HEK293 (cell line): ENCODE measurements at regions not wholly inside any gene's neighbourhood (a gene's known extent, or its start where the extent isn't known, plus 50 kb on each side); places are given as distances from the start of the nearest gene placed in this dataset.

ENCODE experiments used
- REPIN1 ChIP-seq: fragments of 450-650 bp; formaldehyde crosslinking; IDR thresholded peaks from 2 replicates; pipeline ENCODE4 v1.5.1; 2017; ENCODE audit warnings: missing biosample characterization, missing genetic modification characterization, low read depth
- SCRT1 ChIP-seq: fragments of 450-650 bp; formaldehyde crosslinking; IDR thresholded peaks from 2 replicates; pipeline ENCODE4 v1.5.1; 2016; ENCODE audit warnings: missing biosample characterization, missing genetic modification characterization, borderline replicate concordance
- SP7 ChIP-seq: fragments of 450-650 bp; formaldehyde crosslinking; IDR thresholded peaks from 2 replicates; pipeline ENCODE4 v1.5.1; 2016; ENCODE audit warnings: missing biosample characterization, missing genetic modification characterization
- ZNF140 ChIP-seq: fragments of 450-650 bp; formaldehyde crosslinking; IDR thresholded peaks from 2 replicates; pipeline ENCODE4 v1.5.1; 2016; ENCODE audit warnings: missing biosample characterization, missing genetic modification characterization
- ZNF221 ChIP-seq: fragments of 450-650 bp; formaldehyde crosslinking; IDR thresholded peaks from 2 replicates; pipeline ENCODE4 v1.5.1; 2017; ENCODE audit warnings: missing biosample characterization, missing genetic modification characterization, borderline replicate concordance
- ZNF223 ChIP-seq: fragments of 450-650 bp; formaldehyde crosslinking; IDR thresholded peaks from 2 replicates; pipeline ENCODE4 v1.5.1; 2016; ENCODE audit warnings: missing biosample characterization, missing genetic modification characterization
- ZNF23 ChIP-seq: fragments of 450-650 bp; formaldehyde crosslinking; IDR thresholded peaks from 2 replicates; pipeline ENCODE4 v1.5.1; 2016; ENCODE audit warnings: missing biosample characterization, missing genetic modification characterization, borderline replicate concordance
- ZNF248 ChIP-seq: fragments of 450-650 bp; formaldehyde crosslinking; IDR thresholded peaks from 2 replicates; pipeline ENCODE4 v1.5.1; 2017; ENCODE audit warnings: missing biosample characterization, missing genetic modification characterization
- ZNF350 ChIP-seq: fragments of 450-650 bp; formaldehyde crosslinking; IDR thresholded peaks from 2 replicates; pipeline ENCODE4 v1.5.0; 2017; ENCODE audit warnings: missing biosample characterization, mild to moderate bottlenecking, missing genetic modification characterization
- ZNF37A ChIP-seq: fragments of 450-650 bp; IDR thresholded peaks from 2 replicates; pipeline ENCODE4 v1.5.1; 2018; ENCODE audit warnings: missing biosample characterization, missing genetic modification characterization
- ZNF560 ChIP-seq: fragments of 450-650 bp; formaldehyde crosslinking; IDR thresholded peaks from 2 replicates; pipeline ENCODE4 v1.5.1; 2017; ENCODE audit warnings: missing biosample characterization, missing genetic modification characterization, borderline replicate concordance
- ZNF561 ChIP-seq: fragments of 450-650 bp; IDR thresholded peaks from 2 replicates; pipeline ENCODE4 v1.5.1; 2018; ENCODE audit warnings: missing biosample characterization, missing genetic modification characterization, borderline replicate concordance
- ZNF624 ChIP-seq: fragments of 450-650 bp; formaldehyde crosslinking; IDR thresholded peaks from 2 replicates; pipeline ENCODE4 v1.5.1; 2017; ENCODE audit warnings: missing biosample characterization, missing genetic modification characterization
- ZNF629 ChIP-seq: fragments of 450-650 bp; formaldehyde crosslinking; IDR thresholded peaks from 2 replicates; pipeline ENCODE4 v1.5.1; 2017; ENCODE audit warnings: missing biosample characterization, missing genetic modification characterization
- ZNF785 ChIP-seq: fragments of 450-650 bp; formaldehyde crosslinking; IDR thresholded peaks from 2 replicates; pipeline ENCODE4 v1.5.1; 2016; ENCODE audit warnings: missing biosample characterization, missing genetic modification characterization
- TF ChIP-seq, protein P1 (sequence below): fragments of 450-650 bp; formaldehyde crosslinking; IDR thresholded peaks from 2 replicates; pipeline ENCODE4 v1.5.1; 2016; ENCODE audit warnings: missing biosample characterization, missing genetic modification characterization, borderline replicate concordance
- TF ChIP-seq, protein P2 (sequence below): fragments of 450-650 bp; formaldehyde crosslinking; IDR thresholded peaks from 2 replicates; pipeline ENCODE4 v1.5.1; 2016; ENCODE audit warnings: missing biosample characterization, missing genetic modification characterization
- TF ChIP-seq, protein P3 (sequence below): fragments of 450-650 bp; formaldehyde crosslinking; IDR thresholded peaks from 2 replicates; pipeline ENCODE4 v1.5.1; 2016; ENCODE audit warnings: missing biosample characterization, missing genetic modification characterization
- TF ChIP-seq, protein P4 (sequence below): fragments of 450-650 bp; formaldehyde crosslinking; IDR thresholded peaks from 2 replicates; pipeline ENCODE4 v1.5.1; 2016; ENCODE audit warnings: missing biosample characterization, missing genetic modification characterization
- TF ChIP-seq, protein P5 (sequence below): fragments of 450-650 bp; formaldehyde crosslinking; conservative IDR thresholded peaks from 2 replicates; pipeline ENCODE4 v1.5.1; 2016; ENCODE audit warnings: low read depth, missing biosample characterization, missing genetic modification characterization
- TF ChIP-seq, protein P6 (sequence below): fragments of 450-650 bp; formaldehyde crosslinking; conservative IDR thresholded peaks from 2 replicates; pipeline ENCODE4 v1.5.1; 2016; ENCODE audit warnings: low read depth, missing biosample characterization, missing genetic modification characterization

DNA sequence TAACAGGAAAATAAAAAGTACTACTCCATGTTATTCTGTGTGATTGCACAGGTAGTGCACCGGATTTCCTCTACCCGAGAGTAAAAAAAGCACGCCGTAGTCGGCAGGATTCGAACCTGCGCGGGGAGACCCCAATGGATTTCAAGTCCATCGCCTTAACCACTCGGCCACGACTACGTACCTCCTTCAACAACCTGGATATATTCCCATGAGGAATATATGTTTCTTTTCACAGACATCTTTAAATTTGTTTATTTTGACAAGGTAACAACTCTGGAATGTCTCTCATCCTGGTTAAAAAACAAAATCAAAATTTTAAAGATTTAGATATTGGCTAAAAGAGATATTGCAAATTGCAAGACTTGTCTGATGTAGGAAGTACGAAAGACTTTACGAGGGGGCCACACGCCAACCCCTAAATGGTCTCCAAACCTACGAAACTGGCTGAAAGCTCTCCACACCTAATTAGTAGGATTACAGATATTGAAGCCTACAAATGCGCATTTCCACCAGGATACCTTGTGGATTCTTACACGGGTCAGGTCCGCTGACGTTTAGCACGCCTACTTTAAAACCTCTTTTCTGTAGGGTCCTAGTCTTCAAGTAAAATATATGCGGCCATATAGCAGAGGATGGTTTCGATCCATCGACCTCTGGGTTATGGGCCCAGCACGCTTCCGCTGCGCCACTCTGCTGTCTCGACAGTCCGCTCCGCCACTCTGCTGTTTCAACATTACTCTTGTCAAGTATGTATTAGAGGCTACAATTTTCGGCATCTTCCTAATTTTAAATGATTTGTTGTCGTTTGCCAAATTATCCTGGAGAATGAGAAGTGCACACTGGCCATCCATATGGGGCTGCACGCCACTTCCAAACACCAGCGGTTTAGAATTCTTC lies 52.2 kb upstream of the BTN3A2 start (continued):
- peak; percentile 47; the same call in 1 of the 2 replicates for TF ChIP-seq ZNF561 (tag by site-specific recombination)
- TF ChIP-seq, protein P1, sequence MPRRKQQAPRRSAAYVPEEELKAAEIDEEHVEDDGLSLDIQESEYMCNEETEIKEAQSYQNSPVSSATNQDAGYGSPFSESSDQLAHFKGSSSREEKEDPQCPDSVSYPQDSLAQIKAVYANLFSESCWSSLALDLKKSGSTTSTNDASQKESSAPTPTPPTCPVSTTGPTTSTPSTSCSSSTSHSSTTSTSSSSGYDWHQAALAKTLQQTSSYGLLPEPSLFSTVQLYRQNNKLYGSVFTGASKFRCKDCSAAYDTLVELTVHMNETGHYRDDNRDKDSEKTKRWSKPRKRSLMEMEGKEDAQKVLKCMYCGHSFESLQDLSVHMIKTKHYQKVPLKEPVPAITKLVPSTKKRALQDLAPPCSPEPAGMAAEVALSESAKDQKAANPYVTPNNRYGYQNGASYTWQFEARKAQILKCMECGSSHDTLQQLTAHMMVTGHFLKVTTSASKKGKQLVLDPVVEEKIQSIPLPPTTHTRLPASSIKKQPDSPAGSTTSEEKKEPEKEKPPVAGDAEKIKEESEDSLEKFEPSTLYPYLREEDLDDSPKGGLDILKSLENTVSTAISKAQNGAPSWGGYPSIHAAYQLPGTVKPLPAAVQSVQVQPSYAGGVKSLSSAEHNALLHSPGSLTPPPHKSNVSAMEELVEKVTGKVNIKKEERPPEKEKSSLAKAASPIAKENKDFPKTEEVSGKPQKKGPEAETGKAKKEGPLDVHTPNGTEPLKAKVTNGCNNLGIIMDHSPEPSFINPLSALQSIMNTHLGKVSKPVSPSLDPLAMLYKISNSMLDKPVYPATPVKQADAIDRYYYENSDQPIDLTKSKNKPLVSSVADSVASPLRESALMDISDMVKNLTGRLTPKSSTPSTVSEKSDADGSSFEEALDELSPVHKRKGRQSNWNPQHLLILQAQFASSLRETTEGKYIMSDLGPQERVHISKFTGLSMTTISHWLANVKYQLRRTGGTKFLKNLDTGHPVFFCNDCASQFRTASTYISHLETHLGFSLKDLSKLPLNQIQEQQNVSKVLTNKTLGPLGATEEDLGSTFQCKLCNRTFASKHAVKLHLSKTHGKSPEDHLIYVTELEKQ (tag by site-specific recombination) = no peak; the same call in 1 of the 2 replicates
- no peak for TF ChIP-seq REPIN1 (tag by site-specific recombination)
- TF ChIP-seq SP7 (tag by site-specific recombination) = peak; percentile 78
- TF ChIP-seq ZNF350 (tag by site-specific recombination) = no peak
- TF ChIP-seq SCRT1 (tag by site-specific recombination) = no peak
- TF ChIP-seq ZNF221 (tag by site-specific recombination) = 0 out of 2 replicates have a peak, but pooled peaks have one; percentile 42
- TF ChIP-seq ZNF23 (tag by site-specific recombination) = no peak
- TF ChIP-seq, protein P2, sequence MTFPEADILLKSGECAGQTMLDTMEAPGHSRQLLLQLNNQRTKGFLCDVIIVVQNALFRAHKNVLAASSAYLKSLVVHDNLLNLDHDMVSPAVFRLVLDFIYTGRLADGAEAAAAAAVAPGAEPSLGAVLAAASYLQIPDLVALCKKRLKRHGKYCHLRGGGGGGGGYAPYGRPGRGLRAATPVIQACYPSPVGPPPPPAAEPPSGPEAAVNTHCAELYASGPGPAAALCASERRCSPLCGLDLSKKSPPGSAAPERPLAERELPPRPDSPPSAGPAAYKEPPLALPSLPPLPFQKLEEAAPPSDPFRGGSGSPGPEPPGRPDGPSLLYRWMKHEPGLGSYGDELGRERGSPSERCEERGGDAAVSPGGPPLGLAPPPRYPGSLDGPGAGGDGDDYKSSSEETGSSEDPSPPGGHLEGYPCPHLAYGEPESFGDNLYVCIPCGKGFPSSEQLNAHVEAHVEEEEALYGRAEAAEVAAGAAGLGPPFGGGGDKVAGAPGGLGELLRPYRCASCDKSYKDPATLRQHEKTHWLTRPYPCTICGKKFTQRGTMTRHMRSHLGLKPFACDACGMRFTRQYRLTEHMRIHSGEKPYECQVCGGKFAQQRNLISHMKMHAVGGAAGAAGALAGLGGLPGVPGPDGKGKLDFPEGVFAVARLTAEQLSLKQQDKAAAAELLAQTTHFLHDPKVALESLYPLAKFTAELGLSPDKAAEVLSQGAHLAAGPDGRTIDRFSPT = no peak
- no peak for TF ChIP-seq ZNF560 (tag by site-specific recombination)
- TF ChIP-seq ZNF248 = no peak
- TF ChIP-seq, protein P3, sequence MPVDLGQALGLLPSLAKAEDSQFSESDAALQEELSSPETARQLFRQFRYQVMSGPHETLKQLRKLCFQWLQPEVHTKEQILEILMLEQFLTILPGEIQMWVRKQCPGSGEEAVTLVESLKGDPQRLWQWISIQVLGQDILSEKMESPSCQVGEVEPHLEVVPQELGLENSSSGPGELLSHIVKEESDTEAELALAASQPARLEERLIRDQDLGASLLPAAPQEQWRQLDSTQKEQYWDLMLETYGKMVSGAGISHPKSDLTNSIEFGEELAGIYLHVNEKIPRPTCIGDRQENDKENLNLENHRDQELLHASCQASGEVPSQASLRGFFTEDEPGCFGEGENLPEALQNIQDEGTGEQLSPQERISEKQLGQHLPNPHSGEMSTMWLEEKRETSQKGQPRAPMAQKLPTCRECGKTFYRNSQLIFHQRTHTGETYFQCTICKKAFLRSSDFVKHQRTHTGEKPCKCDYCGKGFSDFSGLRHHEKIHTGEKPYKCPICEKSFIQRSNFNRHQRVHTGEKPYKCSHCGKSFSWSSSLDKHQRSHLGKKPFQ (tag by site-specific recombination) = no peak
- TF ChIP-seq ZNF223 (tag by site-specific recombination) = no peak
- peak; percentile 73 for TF ChIP-seq ZNF629 (tag by site-specific recombination)
- no peak for TF ChIP-seq ZNF37A (tag by site-specific recombination)
- TF ChIP-seq ZNF140 (tag by site-specific recombination) = no peak
- TF ChIP-seq, protein P4, sequence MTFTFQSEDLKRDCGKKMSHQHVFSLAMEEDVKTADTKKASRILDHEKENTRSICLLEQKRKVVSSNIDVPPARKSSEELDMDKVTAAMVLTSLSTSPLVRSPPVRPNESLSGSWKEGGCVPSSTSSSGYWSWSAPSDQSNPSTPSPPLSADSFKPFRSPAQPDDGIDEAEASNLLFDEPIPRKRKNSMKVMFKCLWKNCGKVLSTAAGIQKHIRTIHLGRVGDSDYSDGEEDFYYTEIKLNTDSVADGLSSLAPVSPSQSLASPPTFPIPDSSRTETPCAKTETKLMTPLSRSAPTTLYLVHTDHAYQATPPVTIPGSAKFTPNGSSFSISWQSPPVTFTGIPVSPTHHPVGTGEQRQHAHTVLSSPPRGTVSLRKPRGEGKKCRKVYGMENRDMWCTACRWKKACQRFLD (tag by site-specific recombination) = no peak
- TF ChIP-seq ZNF624 = no peak
- no peak for TF ChIP-seq ZNF785 (tag by site-specific recombination)
- TF ChIP-seq, protein P5, sequence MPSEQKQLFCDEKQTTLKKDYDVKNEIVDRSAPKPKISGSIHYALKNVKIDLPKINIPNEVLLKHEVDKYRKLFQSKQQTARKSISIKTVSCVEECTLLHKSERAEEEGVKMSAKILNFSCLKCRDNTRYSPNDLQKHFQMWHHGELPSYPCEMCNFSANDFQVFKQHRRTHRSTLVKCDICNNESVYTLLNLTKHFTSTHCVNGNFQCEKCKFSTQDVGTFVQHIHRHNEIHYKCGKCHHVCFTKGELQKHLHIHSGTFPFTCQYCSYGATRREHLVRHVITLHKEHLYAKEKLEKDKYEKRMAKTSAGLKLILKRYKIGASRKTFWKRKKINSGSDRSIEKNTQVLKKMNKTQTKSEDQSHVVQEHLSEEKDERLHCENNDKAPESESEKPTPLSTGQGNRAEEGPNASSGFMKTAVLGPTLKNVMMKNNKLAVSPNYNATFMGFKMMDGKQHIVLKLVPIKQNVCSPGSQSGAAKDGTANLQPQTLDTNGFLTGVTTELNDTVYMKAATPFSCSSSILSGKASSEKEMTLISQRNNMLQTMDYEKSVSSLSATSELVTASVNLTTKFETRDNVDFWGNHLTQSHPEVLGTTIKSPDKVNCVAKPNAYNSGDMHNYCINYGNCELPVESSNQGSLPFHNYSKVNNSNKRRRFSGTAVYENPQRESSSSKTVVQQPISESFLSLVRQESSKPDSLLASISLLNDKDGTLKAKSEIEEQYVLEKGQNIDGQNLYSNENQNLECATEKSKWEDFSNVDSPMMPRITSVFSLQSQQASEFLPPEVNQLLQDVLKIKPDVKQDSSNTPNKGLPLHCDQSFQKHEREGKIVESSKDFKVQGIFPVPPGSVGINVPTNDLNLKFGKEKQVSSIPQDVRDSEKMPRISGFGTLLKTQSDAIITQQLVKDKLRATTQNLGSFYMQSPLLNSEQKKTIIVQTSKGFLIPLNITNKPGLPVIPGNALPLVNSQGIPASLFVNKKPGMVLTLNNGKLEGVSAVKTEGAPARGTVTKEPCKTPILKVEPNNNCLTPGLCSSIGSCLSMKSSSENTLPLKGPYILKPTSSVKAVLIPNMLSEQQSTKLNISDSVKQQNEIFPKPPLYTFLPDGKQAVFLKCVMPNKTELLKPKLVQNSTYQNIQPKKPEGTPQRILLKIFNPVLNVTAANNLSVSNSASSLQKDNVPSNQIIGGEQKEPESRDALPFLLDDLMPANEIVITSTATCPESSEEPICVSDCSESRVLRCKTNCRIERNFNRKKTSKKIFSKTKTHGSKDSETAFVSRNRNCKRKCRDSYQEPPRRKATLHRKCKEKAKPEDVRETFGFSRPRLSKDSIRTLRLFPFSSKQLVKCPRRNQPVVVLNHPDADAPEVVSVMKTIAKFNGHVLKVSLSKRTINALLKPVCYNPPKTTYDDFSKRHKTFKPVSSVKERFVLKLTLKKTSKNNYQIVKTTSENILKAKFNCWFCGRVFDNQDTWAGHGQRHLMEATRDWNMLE (tag by site-specific recombination) = no peak
- TF ChIP-seq, protein P6, sequence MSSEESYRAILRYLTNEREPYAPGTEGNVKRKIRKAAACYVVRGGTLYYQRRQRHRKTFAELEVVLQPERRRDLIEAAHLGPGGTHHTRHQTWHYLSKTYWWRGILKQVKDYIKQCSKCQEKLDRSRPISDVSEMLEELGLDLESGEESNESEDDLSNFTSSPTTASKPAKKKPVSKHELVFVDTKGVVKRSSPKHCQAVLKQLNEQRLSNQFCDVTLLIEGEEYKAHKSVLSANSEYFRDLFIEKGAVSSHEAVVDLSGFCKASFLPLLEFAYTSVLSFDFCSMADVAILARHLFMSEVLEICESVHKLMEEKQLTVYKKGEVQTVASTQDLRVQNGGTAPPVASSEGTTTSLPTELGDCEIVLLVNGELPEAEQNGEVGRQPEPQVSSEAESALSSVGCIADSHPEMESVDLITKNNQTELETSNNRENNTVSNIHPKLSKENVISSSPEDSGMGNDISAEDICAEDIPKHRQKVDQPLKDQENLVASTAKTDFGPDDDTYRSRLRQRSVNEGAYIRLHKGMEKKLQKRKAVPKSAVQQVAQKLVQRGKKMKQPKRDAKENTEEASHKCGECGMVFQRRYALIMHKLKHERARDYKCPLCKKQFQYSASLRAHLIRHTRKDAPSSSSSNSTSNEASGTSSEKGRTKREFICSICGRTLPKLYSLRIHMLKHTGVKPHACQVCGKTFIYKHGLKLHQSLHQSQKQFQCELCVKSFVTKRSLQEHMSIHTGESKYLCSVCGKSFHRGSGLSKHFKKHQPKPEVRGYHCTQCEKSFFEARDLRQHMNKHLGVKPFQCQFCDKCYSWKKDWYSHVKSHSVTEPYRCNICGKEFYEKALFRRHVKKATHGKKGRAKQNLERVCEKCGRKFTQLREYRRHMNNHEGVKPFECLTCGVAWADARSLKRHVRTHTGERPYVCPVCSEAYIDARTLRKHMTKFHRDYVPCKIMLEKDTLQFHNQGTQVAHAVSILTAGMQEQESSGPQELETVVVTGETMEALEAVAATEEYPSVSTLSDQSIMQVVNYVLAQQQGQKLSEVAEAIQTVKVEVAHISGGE (tag by site-specific recombination) = peak; percentile 24; the same call in 1 of the 2 replicates
